ENCODE measurements at regions not wholly inside any gene's neighbourhood (a gene's known extent, or its start where the extent isn't known, plus 50 kb on each side); places are given as distances from the start of the nearest gene placed in this dataset.

GRCh38 chr12:73414926-73415325, 1122.7 kb upstream of the ATXN7L3B start:
- H3K9me3 ChIP-seq (ENCODE audit: low read depth, low read length, poor library complexity, severe bottlenecking) = peaks cover 20% of the 10 kb centered on the region
- H3K36me3 ChIP-seq (ENCODE audit: insufficient read depth, low read length, poor library complexity, severe bottlenecking) = no peaks in the 10 kb centered on the region
- H3K4me3 ChIP-seq (ENCODE audit: low read depth, low read length, poor library complexity, severe bottlenecking) = no peak overlapping the region
- intact Hi-C loops (cut with micrococcal nuclease; ENCODE audit: unreplicated experiment) = loop anchor here (5.0 kb wide), 1 partner anchor 902 kb away; no protein-coding TSS in a partner anchor
- no peaks in the 10 kb centered on the region for H3K27me3 ChIP-seq (replicated peaks; ENCODE audit: insufficient read depth, low read depth, low read length, poor library complexity)
- TF ChIP-seq EZH2 (IDR thresholded peaks at IDR 0.05; ENCODE audit: borderline replicate concordance, low read depth, low read length, poor library complexity, severe bottlenecking) (no peak), CTCF (conservative IDR thresholded peaks at IDR 0.05; ENCODE audit: low read depth, low read length) (no peak)
- H3K27ac ChIP-seq (ENCODE audit: low read depth, low read length, poor library complexity, severe bottlenecking) = no peak overlapping the region
- no peak for DNase-seq (ENCODE audit: low spot score)
- H3K4me1 ChIP-seq (ENCODE audit: insufficient read depth, low read length, poor library complexity, severe bottlenecking) = no peaks in the 10 kb centered on the region
- ChIA-PET CTCF (no interaction called here), POLR2A (ENCODE audit: low non-redundant PET) (no interaction called here)
- no TSS peak for BruUV-seq (replicated peaks)

- Histone ChIP-seq H3K4me1 (ENCODE audit: insufficient read depth, low read length, poor library complexity, severe bottlenecking) (no peaks in the 10 kb centered on the region), H3K9me3 (ENCODE audit: low read depth, low read length, poor library complexity, severe bottlenecking) (peaks cover 8% of the 10 kb centered on the region), H3K36me3 (ENCODE audit: insufficient read depth, low read length, poor library complexity, severe bottlenecking) (no peaks in the 10 kb centered on the region), H3K4me3 (ENCODE audit: low read depth, low read length, poor library complexity, severe bottlenecking) (no peak overlapping the region), H3K27me3 (replicated peaks; ENCODE audit: insufficient read depth, low read depth, low read length, poor library complexity) (no peaks in the 10 kb centered on the region), H3K27ac (ENCODE audit: low read depth, low read length, poor library complexity, severe bottlenecking) (no peak overlapping the region)
- ChIA-PET CTCF (no interaction called here), POLR2A (ENCODE audit: low non-redundant PET) (no interaction called here)
- no TSS peak for BruUV-seq (replicated peaks)
- no peak for DNase-seq (ENCODE audit: low spot score)
- TF ChIP-seq EZH2 (IDR thresholded peaks at IDR 0.05; ENCODE audit: borderline replicate concordance, low read depth, low read length, poor library complexity, severe bottlenecking) (no peak), CTCF (conservative IDR thresholded peaks at IDR 0.05; ENCODE audit: low read depth, low read length) (no peak)
- intact Hi-C loops (cut with micrococcal nuclease; ENCODE audit: unreplicated experiment) = loop anchor here (5.0 kb wide), 1 partner anchor 899 kb away; no protein-coding TSS in a partner anchor
Observed at GRCh38 chr12:73418541-73418940, 1119.1 kb upstream of the ATXN7L3B start.

GRCh38 chr12:73421832-73422231, 1115.8 kb upstream of the ATXN7L3B start:
- Histone ChIP-seq H3K36me3 (ENCODE audit: insufficient read depth, low read length, poor library complexity, severe bottlenecking) (no peaks in the 10 kb centered on the region), H3K27me3 (replicated peaks; ENCODE audit: insufficient read depth, low read depth, low read length, poor library complexity) (no peaks in the 10 kb centered on the region), H3K9me3 (ENCODE audit: low read depth, low read length, poor library complexity, severe bottlenecking) (no peaks in the 10 kb centered on the region), H3K27ac (ENCODE audit: low read depth, low read length, poor library complexity, severe bottlenecking) (no peak overlapping the region), H3K4me1 (ENCODE audit: insufficient read depth, low read length, poor library complexity, severe bottlenecking) (no peaks in the 10 kb centered on the region), H3K4me3 (ENCODE audit: low read depth, low read length, poor library complexity, severe bottlenecking) (no peak overlapping the region)
- no peak for DNase-seq (ENCODE audit: low spot score)
- POLR2A ChIA-PET (ENCODE audit: low non-redundant PET) = no interaction called here
- CTCF ChIA-PET = no interaction called here
- intact Hi-C loops (cut with micrococcal nuclease; ENCODE audit: unreplicated experiment) = no loop called here
- no peak for TF ChIP-seq CTCF (conservative IDR thresholded peaks at IDR 0.05; ENCODE audit: low read depth, low read length)
- TF ChIP-seq EZH2 (IDR thresholded peaks at IDR 0.05; ENCODE audit: borderline replicate concordance, low read depth, low read length, poor library complexity, severe bottlenecking) = no peak
- no TSS peak for BruUV-seq (replicated peaks)

All from A673 (cell line).